Choroid plexus epithelial cell (primary cell): ENCODE measurements at regions not wholly inside any gene's neighbourhood (a gene's known extent, or its start where the extent isn't known, plus 50 kb on each side); places are given as distances from the start of the nearest gene placed in this dataset.

Experiments used
- DNase-seq: peaks from one replicate; pipeline ENCODE4 v3.0.0-alpha.2; 2010; ENCODE audit warnings: low read depth
- H3K4me3 ChIP-seq: 2 replicates; pipeline ENCODE4 v1.5.1; 2011; ENCODE audit warnings: low read depth, mild to moderate bottlenecking, control low read depth, low read length, moderate library complexity
- CTCF ChIP-seq: conservative IDR thresholded peaks from 2 replicates; pipeline ENCODE4 v1.5.1; 2011; ENCODE audit warnings: low read depth, mild to moderate bottlenecking, control low read depth, inconsistent platforms, low read length, moderate library complexity

- TF ChIP-seq CTCF, result no peak
- peak; percentile 15 for DNase-seq
- no peak overlapping the region for H3K4me3 ChIP-seq
Measured at GRCh38 chr13:85223883-85224656, 575.1 kb downstream of the SLITRK6 start.

- no peak overlapping the region for H3K4me3 ChIP-seq
- peak; percentile 1 for DNase-seq
- no peak for TF ChIP-seq CTCF
Measured at GRCh38 chr13:85216576-85216975, 582.6 kb downstream of the SLITRK6 start.

DNA sequence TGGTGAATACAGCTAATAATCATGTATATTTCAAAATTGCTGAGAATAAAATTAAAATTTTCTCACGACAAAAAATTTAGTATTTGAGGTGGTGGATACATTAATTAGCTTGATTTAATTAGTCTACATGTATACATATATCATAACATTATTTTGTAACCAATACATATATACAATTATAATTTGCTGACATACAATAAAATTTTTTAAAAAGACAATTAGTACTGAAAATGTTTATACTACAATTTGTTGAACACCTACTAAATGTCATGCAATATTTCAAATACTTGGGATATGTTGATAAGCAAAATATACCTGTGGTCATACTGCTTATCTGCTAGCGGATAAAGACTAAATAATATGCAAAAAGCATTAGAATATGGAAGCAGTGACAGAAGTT, 586.5 kb downstream of the SLITRK6 start:
- no peak for DNase-seq
- H3K4me3 ChIP-seq, result no peak overlapping the region
- TF ChIP-seq CTCF, result no peak

DNA sequence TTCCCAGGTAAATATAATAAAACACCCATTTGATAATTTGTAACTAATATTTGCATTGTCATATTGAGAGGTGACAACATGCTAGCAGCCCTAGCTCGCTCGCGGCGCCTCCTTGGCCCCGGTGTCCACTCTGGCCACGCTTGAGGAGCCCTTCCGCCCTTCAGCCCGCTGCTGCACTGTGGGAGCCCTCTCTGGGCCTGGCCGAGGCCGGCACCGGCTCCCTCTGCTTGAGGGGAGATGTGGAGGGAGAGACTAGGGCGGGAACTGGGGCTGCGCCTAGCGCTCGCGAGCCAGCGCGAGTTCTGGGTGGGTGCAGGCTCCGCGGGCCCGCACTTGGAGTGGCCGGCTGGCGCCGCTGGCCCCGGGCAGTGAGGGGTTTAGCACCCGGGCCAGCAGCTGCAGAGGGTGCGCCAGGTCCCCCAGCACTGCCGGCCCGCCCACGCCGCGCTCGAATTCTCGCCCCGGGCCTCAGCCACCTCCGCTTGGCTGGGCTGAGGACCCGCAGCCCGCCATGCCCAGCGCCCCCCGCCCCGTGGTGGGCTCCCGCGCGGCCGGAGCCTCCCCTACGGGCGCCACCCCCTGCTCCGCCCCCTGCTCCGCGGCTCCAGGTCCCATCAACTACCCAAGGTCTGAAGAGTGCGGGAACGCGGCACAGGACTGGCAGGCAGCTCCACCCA, 594.4 kb downstream of the SLITRK6 start:
- no peak for TF ChIP-seq CTCF
- no peak for DNase-seq
- no peak overlapping the region for H3K4me3 ChIP-seq

GRCh38 chr13:85197431-85197830, 601.8 kb downstream of the SLITRK6 start:
- TF ChIP-seq CTCF, result no peak
- peak; percentile 3 for DNase-seq
- H3K4me3 ChIP-seq, result no peak overlapping the region

- TF ChIP-seq CTCF, result no peak
- DNase-seq, result no peak
Measured at GRCh38 chr13:85194482-85194881, 604.7 kb downstream of the SLITRK6 start.

More at GRCh38 chr13:85194482-85194881, 604.7 kb downstream of the SLITRK6 start:
- H3K4me3 ChIP-seq, result no peak overlapping the region
